GM12873 (cell line): ENCODE measurements at regions not wholly inside any gene's neighbourhood (a gene's known extent, or its start where the extent isn't known, plus 50 kb on each side); places are given as distances from the start of the nearest gene placed in this dataset.

Source experiments
- TF ChIP-seq, protein P1 (sequence below): IDR thresholded peaks from 2 replicates; pipeline ENCODE4 v1.5.1; 2012; ENCODE audit warnings: low read depth, mild to moderate bottlenecking, moderate library complexity, low read length, control low read depth; ENCODE audit not compliant: insufficient read depth; ENCODE audit errors: missing control alignments

DNA sequence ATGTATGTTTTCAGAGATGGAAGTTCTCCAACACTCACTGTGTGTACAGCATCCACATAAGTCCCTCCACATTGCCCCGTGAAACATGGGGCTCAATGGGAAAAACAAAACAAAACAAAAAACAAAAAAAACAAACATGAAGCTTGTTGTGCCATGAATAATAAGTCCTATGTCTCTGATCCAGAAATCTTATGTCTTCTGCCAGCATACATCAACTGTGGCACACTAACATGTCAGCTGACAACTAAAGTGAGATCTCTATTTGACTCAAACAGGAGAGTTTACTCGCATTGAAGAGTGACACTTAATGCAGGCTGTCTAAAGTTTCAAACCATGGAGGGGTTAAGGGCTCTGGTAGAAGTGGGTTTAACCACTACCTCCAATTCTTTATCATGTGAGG is 180.2 kb upstream of the ROBO1 start:
- TF ChIP-seq, protein P1, sequence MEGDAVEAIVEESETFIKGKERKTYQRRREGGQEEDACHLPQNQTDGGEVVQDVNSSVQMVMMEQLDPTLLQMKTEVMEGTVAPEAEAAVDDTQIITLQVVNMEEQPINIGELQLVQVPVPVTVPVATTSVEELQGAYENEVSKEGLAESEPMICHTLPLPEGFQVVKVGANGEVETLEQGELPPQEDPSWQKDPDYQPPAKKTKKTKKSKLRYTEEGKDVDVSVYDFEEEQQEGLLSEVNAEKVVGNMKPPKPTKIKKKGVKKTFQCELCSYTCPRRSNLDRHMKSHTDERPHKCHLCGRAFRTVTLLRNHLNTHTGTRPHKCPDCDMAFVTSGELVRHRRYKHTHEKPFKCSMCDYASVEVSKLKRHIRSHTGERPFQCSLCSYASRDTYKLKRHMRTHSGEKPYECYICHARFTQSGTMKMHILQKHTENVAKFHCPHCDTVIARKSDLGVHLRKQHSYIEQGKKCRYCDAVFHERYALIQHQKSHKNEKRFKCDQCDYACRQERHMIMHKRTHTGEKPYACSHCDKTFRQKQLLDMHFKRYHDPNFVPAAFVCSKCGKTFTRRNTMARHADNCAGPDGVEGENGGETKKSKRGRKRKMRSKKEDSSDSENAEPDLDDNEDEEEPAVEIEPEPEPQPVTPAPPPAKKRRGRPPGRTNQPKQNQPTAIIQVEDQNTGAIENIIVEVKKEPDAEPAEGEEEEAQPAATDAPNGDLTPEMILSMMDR: no peak

GRCh38 chr3:79947469-79947868 is 179.7 kb upstream of the ROBO1 start:
- TF ChIP-seq, protein P1: no peak

DNA sequence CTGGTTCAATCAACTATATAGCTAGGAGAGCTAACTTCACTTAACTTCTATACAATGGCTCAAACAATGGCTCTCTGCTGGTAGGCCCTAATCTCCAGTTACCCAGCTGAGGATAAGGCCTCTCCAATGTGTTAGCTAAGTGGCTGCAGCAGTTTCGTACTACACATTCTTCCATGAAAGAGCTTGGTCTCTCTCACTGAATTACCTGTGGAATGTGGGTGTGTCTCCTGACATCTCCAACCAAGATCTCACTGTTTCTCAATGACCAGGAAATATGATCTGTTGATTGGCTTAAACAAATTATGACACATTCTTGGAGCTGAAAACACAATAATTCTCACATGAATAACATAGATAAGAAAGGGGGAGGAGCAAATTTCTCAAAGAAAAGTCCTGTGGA is 169.8 kb upstream of the ROBO1 start:
- TF ChIP-seq, protein P1: no peak

GRCh38 chr3:79930196-79930595 is 162.4 kb upstream of the ROBO1 start:
- TF ChIP-seq, protein P1: no peak

- TF ChIP-seq, protein P1: no peak
These were observed 161.1 kb upstream of the ROBO1 start for GRCh38 chr3:79928687-79929408.

- TF ChIP-seq, protein P1: no peak
These were observed 158.7 kb upstream of the ROBO1 start for GRCh38 chr3:79926522-79926921.

GRCh38 chr3:79922633-79923032 is 154.8 kb upstream of the ROBO1 start:
- TF ChIP-seq, protein P1: no peak
